ENCODE measurements at regions not wholly inside any gene's neighbourhood (a gene's known extent, or its start where the extent isn't known, plus 50 kb on each side); places are given as distances from the start of the nearest gene placed in this dataset.

GRCh38 chr20:51156041-51156982 is 133.4 kb upstream of the KCNG1 start:
- TF ChIP-seq, protein P1, sequence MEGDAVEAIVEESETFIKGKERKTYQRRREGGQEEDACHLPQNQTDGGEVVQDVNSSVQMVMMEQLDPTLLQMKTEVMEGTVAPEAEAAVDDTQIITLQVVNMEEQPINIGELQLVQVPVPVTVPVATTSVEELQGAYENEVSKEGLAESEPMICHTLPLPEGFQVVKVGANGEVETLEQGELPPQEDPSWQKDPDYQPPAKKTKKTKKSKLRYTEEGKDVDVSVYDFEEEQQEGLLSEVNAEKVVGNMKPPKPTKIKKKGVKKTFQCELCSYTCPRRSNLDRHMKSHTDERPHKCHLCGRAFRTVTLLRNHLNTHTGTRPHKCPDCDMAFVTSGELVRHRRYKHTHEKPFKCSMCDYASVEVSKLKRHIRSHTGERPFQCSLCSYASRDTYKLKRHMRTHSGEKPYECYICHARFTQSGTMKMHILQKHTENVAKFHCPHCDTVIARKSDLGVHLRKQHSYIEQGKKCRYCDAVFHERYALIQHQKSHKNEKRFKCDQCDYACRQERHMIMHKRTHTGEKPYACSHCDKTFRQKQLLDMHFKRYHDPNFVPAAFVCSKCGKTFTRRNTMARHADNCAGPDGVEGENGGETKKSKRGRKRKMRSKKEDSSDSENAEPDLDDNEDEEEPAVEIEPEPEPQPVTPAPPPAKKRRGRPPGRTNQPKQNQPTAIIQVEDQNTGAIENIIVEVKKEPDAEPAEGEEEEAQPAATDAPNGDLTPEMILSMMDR (IDR thresholded peaks at IDR 0.05; ENCODE audit: unreplicated experiment), result no peak
- no peak for DNase-seq (ENCODE audit: low spot score in 2 of 2, unreplicated experiment in 2 of 2)

GRCh38 chr20:51154708-51155690 is 132.1 kb upstream of the KCNG1 start:
- Mint-ChIP-seq H3K27me3 (ENCODE audit: low read depth) (peaks cover 7% of the 10 kb centered on the region), H3K4me3 (no peak overlapping the region), H3K27ac (no peak overlapping the region), H3K4me1 (peaks cover 12% of the 10 kb centered on the region), H3K9me3 (peaks cover 3% of the 10 kb centered on the region), H3K36me3 (no peaks in the 10 kb centered on the region)
- DNase-seq (ENCODE audit: low spot score in 2 of 2, unreplicated experiment in 2 of 2), result no peak
- TF ChIP-seq, protein P1 (IDR thresholded peaks at IDR 0.05; ENCODE audit: unreplicated experiment), result no peak

More at GRCh38 chr20:51156041-51156982, 133.4 kb upstream of the KCNG1 start:
- Mint-ChIP-seq H3K4me1 (peaks cover 12% of the 10 kb centered on the region), H3K27me3 (ENCODE audit: low read depth) (peaks cover 9% of the 10 kb centered on the region), H3K4me3 (no peak overlapping the region), H3K9me3 (peaks cover 8% of the 10 kb centered on the region), H3K27ac (no peak overlapping the region), H3K36me3 (no peaks in the 10 kb centered on the region)

DNA sequence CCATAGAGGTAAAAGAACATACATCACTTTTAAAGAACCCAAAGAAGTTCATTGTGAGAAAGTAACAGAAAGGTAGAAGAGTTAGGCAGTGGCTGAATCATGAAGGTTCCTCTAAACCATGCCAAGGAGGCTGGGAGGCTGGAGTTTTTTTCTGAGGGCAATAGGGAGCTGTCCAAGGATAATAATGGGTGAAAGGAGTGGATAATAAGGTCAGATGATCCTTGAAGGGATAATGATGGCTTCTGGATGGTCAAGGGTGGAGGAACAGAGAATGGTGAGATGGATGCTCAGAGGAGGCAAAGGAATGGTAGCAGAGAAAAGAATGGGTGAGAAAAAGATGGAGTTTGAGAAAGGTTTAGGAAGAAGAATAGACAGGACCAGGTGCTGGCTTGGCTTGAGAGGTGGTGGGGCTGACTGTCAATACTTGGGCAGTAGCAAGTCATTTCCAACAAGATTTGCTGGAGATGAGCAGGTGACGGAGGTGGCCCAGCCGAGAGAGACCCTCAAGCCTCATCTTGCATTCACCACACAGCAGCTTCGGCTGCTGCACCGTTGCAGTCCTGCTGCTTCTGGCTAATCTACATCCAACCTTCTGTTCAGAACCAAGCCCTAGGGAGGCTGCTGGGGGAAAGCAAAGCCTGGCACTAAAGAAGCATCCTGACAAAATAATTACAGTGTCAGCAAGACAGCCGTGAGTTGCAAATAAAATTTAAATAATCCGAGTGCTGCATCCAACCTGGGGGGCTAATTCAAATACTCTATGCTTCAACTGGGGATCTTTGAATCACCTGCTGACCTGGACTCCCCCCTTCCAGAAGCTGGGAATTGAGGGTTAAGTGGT is 131.2 kb upstream of the KCNG1 start:
- peaks cover 3% of the 10 kb centered on the region for H3K9me3 Mint-ChIP-seq
- no peak for DNase-seq (ENCODE audit: low spot score in 2 of 2, unreplicated experiment in 2 of 2)
- peaks cover 10% of the 10 kb centered on the region for H3K4me1 Mint-ChIP-seq
- H3K36me3 Mint-ChIP-seq, result no peaks in the 10 kb centered on the region
- peaks cover 7% of the 10 kb centered on the region for H3K27me3 Mint-ChIP-seq (ENCODE audit: low read depth)
- no peak overlapping the region for H3K4me3 Mint-ChIP-seq
- no peak overlapping the region for H3K27ac Mint-ChIP-seq
- TF ChIP-seq, protein P1 (IDR thresholded peaks at IDR 0.05; ENCODE audit: unreplicated experiment), result no peak

DNA sequence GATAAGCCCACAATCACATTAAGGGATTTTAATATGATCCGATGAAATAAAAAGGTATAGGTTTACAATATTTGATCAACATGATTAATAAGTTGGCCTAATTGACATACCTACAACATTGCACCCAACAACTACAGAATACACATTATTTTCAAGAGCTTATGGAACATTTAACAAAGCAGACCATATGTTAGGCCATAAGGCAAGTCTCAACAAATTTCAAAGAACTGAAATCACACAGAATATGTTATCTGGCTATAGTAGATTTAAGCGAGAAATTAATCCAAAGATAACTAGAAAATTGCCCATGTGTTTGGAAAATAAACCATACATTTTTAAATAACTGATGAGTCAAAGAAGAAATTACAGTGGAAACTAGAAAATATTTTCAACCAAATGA is 126.0 kb upstream of the KCNG1 start:
- H3K4me1 Mint-ChIP-seq, result peaks cover 4% of the 10 kb centered on the region
- no peak for DNase-seq (ENCODE audit: low spot score in 2 of 2, unreplicated experiment in 2 of 2)
- H3K4me3 Mint-ChIP-seq, result no peak overlapping the region
- no peak overlapping the region for H3K27ac Mint-ChIP-seq
- H3K36me3 Mint-ChIP-seq, result peaks cover 7% of the 10 kb centered on the region
- peaks cover 2% of the 10 kb centered on the region for H3K27me3 Mint-ChIP-seq (ENCODE audit: low read depth)
- H3K9me3 Mint-ChIP-seq, result peaks cover 17% of the 10 kb centered on the region
- TF ChIP-seq, protein P1 (IDR thresholded peaks at IDR 0.05; ENCODE audit: unreplicated experiment), result no peak

GRCh38 chr20:51144476-51144875 is 121.6 kb upstream of the KCNG1 start:
- H3K4me1 Mint-ChIP-seq, result peaks cover 25% of the 10 kb centered on the region
- no peaks in the 10 kb centered on the region for H3K27me3 Mint-ChIP-seq (ENCODE audit: low read depth)
- TF ChIP-seq, protein P1 (IDR thresholded peaks at IDR 0.05; ENCODE audit: unreplicated experiment), result no peak
- H3K36me3 Mint-ChIP-seq, result peaks cover 7% of the 10 kb centered on the region
- no peak overlapping the region for H3K4me3 Mint-ChIP-seq
- H3K27ac Mint-ChIP-seq, result no peak overlapping the region
- DNase-seq (ENCODE audit: low spot score in 2 of 2, unreplicated experiment in 2 of 2), result no peak
- H3K9me3 Mint-ChIP-seq, result peaks cover 17% of the 10 kb centered on the region

Data from mesothelial cell of epicardium (in vitro differentiated cells).